Left lung (tissue), 4 donors: ENCODE measurements at regions not wholly inside any gene's neighbourhood (a gene's known extent, or its start where the extent isn't known, plus 50 kb on each side); places are given as distances from the start of the nearest gene placed in this dataset.
"Not testable (repeated sequence)": the region's sequence is repeated elsewhere in the genome, so short reads cannot be mapped to it uniquely, and the experiment has no call there.

Experiments
- ATAC-seq: fragments of 200-7000 bp; cut with Tn5 transposase; one replicate; pipeline ENCODE4 v1.9.1; 2020; ENCODE audit warnings: moderate library complexity
- DNase-seq, 4 donors: peaks; one replicate each; pipeline ENCODE4 v3.0.0-alpha.2; 2013 to 2020
- H3K27ac ChIP-seq, 2 donors: fragments of 200-600 bp; sonication (generic) in 1 of 2; one replicate each; pipeline versions ENCODE4 v1.5.0 to v1.8.0; 2020 to 2021
- H3K27me3 ChIP-seq, 2 donors: fragments of 200-600 bp; sonication (generic) in 1 of 2; one replicate each; pipeline versions ENCODE4 v1.5.0 to v1.8.0; 2020 to 2021
- H3K36me3 ChIP-seq, 2 donors: fragments of 200-600 bp; sonication (generic) in 1 of 2; one replicate each; pipeline versions ENCODE4 v1.5.0 to v1.8.0; 2020 to 2021
- H3K4me1 ChIP-seq, 2 donors: fragments of 200-600 bp; one replicate each; pipeline ENCODE4 v1.8.0; 2021
- H3K4me3 ChIP-seq, 2 donors: fragments of 200-600 bp; sonication (generic) in 1 of 2; one replicate each; pipeline versions ENCODE4 v1.5.0 to v1.8.0; 2020 to 2021; ENCODE audit warnings: mild to moderate bottlenecking in 1 of 2
- H3K9me3 ChIP-seq, 2 donors: fragments of 200-600 bp; sonication (generic) in 1 of 2; one replicate each; pipeline versions ENCODE4 v1.5.0 to v1.8.0; 2020 to 2021
- CTCF ChIP-seq, 2 donors: fragments of 200-600 bp; sonication (generic) in 1 of 2; IDR thresholded peaks; one replicate each; pipeline versions ENCODE4 v1.5.0 to v1.8.0; 2021; ENCODE audit warnings: antibody characterized with exemption in 2 of 2
- intact Hi-C, 2 donors: fragments of 100-400 bp; cut with DNase I; formaldehyde crosslinking; loops; one replicate each; pipeline versions ENCODE4 v1.11.2 to v1.14.2; 2022
- donor health status: DM: no; HTN: yes; CAD: no.
- donor health status: DM: no; HTN: no; CAD: no.

- TF ChIP-seq CTCF (IDR thresholded peaks at IDR 0.05) = no peak
- DNase-seq = no peak
- H3K27me3 ChIP-seq = no peaks in the 10 kb centered on the region
- no peak for ATAC-seq
- no peaks in the 10 kb centered on the region for H3K9me3 ChIP-seq
- H3K27ac ChIP-seq = no peak overlapping the region
- H3K4me3 ChIP-seq = no peak overlapping the region
- no peaks in the 10 kb centered on the region for H3K36me3 ChIP-seq
- H3K4me1 ChIP-seq = no peaks in the 10 kb centered on the region
- intact Hi-C loops = no loop called here
These were observed 589.5 kb downstream of the KCTD12 start for GRCh38 chr13:76296751-76297150.

GRCh38 chr13:76295020-76295419, 591.2 kb downstream of the KCTD12 start:
- H3K9me3 ChIP-seq, ATAC-seq, H3K27ac ChIP-seq, H3K4me1 ChIP-seq, intact Hi-C loops, H3K27me3 ChIP-seq, H3K36me3 ChIP-seq, H3K4me3 ChIP-seq: not testable (repeated sequence)
- DNase-seq = peak in 1 of 4 donors; percentile 70

GRCh38 chr13:76293751-76294150, 592.5 kb downstream of the KCTD12 start:
- Histone ChIP-seq H3K36me3 (no peaks in the 10 kb centered on the region), H3K4me3 (no peak overlapping the region), H3K27me3 (no peaks in the 10 kb centered on the region), H3K27ac (peak overlapping the region in 1 of 2 donors; percentile 44), H3K4me1 (no peaks in the 10 kb centered on the region), H3K9me3 (no peaks in the 10 kb centered on the region)
- DNase-seq (no peak), ATAC-seq (peak; percentile 35)
- no peak for TF ChIP-seq CTCF (IDR thresholded peaks at IDR 0.05)
- intact Hi-C loops = no loop called here

- Histone ChIP-seq H3K27ac (peak overlapping the region in 1 of 2 donors; percentile 44), H3K4me1 (no peaks in the 10 kb centered on the region), H3K27me3 (no peaks in the 10 kb centered on the region), H3K36me3 (no peaks in the 10 kb centered on the region), H3K9me3 (no peaks in the 10 kb centered on the region), H3K4me3 (no peak overlapping the region)
- TF ChIP-seq CTCF (IDR thresholded peaks at IDR 0.05) = no peak
- ATAC-seq (peak; percentile 76), DNase-seq (no peak)
- intact Hi-C loops = no loop called here
These were observed 592.9 kb downstream of the KCTD12 start for GRCh38 chr13:76293346-76293745.

GRCh38 chr13:76292726-76293125, 593.5 kb downstream of the KCTD12 start:
- no peak for TF ChIP-seq CTCF (IDR thresholded peaks at IDR 0.05)
- Histone ChIP-seq H3K36me3 (no peaks in the 10 kb centered on the region), H3K27me3 (no peaks in the 10 kb centered on the region), H3K4me1 (no peaks in the 10 kb centered on the region), H3K4me3 (no peak overlapping the region), H3K9me3 (no peaks in the 10 kb centered on the region), H3K27ac (peak overlapping the region in 1 of 2 donors; percentile 44)
- intact Hi-C loops = no loop called here
- ATAC-seq = no peak
- no peak for DNase-seq

GRCh38 chr13:76292031-76292430, 594.2 kb downstream of the KCTD12 start:
- Histone ChIP-seq H3K27me3 (no peaks in the 10 kb centered on the region), H3K4me3 (no peak overlapping the region), H3K4me1 (no peaks in the 10 kb centered on the region), H3K36me3 (no peaks in the 10 kb centered on the region), H3K27ac (no peak overlapping the region), H3K9me3 (no peaks in the 10 kb centered on the region)
- TF ChIP-seq CTCF (IDR thresholded peaks at IDR 0.05) = no peak
- DNase-seq = no peak
- intact Hi-C loops = no loop called here
- no peak for ATAC-seq
